GM19025 (cell line): ENCODE measurements at regions not wholly inside any gene's neighbourhood (a gene's known extent, or its start where the extent isn't known, plus 50 kb on each side); places are given as distances from the start of the nearest gene placed in this dataset.
A peak's percentile ranks its signal among the peaks of the same experiment; 100 is the strongest.

ENCODE experiments used
- ATAC-seq: cut with Tn5 transposase; IDR thresholded peaks from one replicate; pipeline ENCODE4 v1.9.1; 2021; ENCODE audit warnings: mild to moderate bottlenecking, low read depth, moderate library complexity; ENCODE audit not compliant: unreplicated experiment

- no peak for ATAC-seq
Observed at GRCh38 chr20:19943061-19943521, 74.1 kb upstream of the NAA20 start.

- no peak for ATAC-seq
Observed at GRCh38 chr20:19944772-19945459, 72.2 kb upstream of the NAA20 start.

- no peak for ATAC-seq
Observed at GRCh38 chr20:19945732-19946670, 71.2 kb upstream of the NAA20 start.

- peak; percentile 64 for ATAC-seq
Observed at GRCh38 chr20:19947611-19948264, 69.4 kb upstream of the NAA20 start.

- ATAC-seq, result no peak
Observed at GRCh38 chr20:19949195-19949867, 67.8 kb upstream of the NAA20 start.

GRCh38 chr20:19950042-19950441, 67.1 kb upstream of the NAA20 start:
- ATAC-seq, result no peak

GRCh38 chr20:19952392-19952791, 64.8 kb upstream of the NAA20 start:
- ATAC-seq, result no peak

GRCh38 chr20:19953606-19954005, 63.6 kb upstream of the NAA20 start:
- no peak for ATAC-seq

- ATAC-seq, result no peak
Observed at GRCh38 chr20:19956976-19957375, 60.2 kb upstream of the NAA20 start.

GRCh38 chr20:19958219-19958618, 58.9 kb upstream of the NAA20 start:
- no peak for ATAC-seq

GRCh38 chr20:19958928-19959327, 58.2 kb upstream of the NAA20 start:
- ATAC-seq, result no peak

- no peak for ATAC-seq
Observed at GRCh38 chr20:19960745-19961144, 56.4 kb upstream of the NAA20 start.

- no peak for ATAC-seq
Observed at GRCh38 chr20:19961293-19961692, 55.9 kb upstream of the NAA20 start.

GRCh38 chr20:19962958-19963357, 54.2 kb upstream of the NAA20 start:
- ATAC-seq, result no peak

GRCh38 chr20:19964289-19965265, 52.6 kb upstream of the NAA20 start:
- ATAC-seq, result no peak

- no peak for ATAC-seq
Observed at GRCh38 chr20:19966840-19967239, 50.3 kb upstream of the NAA20 start.
